Breast epithelium (tissue), 3 donors: ENCODE measurements at regions not wholly inside any gene's neighbourhood (a gene's known extent, or its start where the extent isn't known, plus 50 kb on each side); places are given as distances from the start of the nearest gene placed in this dataset.

Source experiments
- POLR2A ChIP-seq: fragments of 450-650 bp; IDR thresholded peaks from one replicate; pipeline ENCODE4 v1.6.1; 2016; ENCODE audit warnings: antibody characterized with exemption, mild to moderate bottlenecking, moderate library complexity
- TF ChIP-seq, protein P1 (sequence below), 3 donors: fragments of 450-650 bp; IDR thresholded peaks; one replicate each; pipeline ENCODE4 v1.5.1; 2016 to 2017; ENCODE audit warnings: antibody characterized with exemption in 3 of 3, mild to moderate bottlenecking in 3 of 3, moderate library complexity in 3 of 3

DNA sequence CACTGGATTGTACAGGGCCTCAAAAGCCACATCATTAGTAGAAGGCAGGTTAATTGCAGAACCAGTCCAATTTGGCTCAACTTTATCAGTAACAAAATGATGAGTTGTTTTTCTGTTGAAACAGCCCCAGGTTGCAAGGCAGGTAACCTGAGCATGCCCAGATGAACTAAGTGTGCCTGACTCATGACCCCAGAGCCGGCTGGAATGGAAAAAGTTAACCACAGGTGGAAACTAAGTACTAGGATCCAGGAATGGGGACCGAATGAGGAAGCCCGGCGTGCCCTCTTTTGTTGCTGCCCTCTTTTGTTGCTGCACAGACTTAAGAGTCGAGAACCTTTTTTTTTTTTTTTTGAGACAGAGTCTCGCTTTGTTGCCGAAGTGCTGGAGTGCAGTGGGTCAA is 79.5 kb upstream of the YWHAQ start:
- TF ChIP-seq POLR2A = no peak
- TF ChIP-seq, protein P1, sequence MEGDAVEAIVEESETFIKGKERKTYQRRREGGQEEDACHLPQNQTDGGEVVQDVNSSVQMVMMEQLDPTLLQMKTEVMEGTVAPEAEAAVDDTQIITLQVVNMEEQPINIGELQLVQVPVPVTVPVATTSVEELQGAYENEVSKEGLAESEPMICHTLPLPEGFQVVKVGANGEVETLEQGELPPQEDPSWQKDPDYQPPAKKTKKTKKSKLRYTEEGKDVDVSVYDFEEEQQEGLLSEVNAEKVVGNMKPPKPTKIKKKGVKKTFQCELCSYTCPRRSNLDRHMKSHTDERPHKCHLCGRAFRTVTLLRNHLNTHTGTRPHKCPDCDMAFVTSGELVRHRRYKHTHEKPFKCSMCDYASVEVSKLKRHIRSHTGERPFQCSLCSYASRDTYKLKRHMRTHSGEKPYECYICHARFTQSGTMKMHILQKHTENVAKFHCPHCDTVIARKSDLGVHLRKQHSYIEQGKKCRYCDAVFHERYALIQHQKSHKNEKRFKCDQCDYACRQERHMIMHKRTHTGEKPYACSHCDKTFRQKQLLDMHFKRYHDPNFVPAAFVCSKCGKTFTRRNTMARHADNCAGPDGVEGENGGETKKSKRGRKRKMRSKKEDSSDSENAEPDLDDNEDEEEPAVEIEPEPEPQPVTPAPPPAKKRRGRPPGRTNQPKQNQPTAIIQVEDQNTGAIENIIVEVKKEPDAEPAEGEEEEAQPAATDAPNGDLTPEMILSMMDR (IDR thresholded peaks at IDR 0.05) = no peak
